SU-DHL-6 (cell line): ENCODE measurements at regions not wholly inside any gene's neighbourhood (a gene's known extent, or its start where the extent isn't known, plus 50 kb on each side); places are given as distances from the start of the nearest gene placed in this dataset.

Experiments used
- H2AFZ ChIP-seq: fragments of 200-600 bp; sonication (generic); 2 replicates; pipeline ENCODE4 v1.6.1; 2014; ENCODE audit warnings: low read depth, mild to moderate bottlenecking, moderate library complexity, mixed read lengths, antibody characterized with exemption, low read length; ENCODE audit not compliant: severe bottlenecking
- H3F3A ChIP-seq: fragments of 200-600 bp; shearing (Covaris generic); 2 replicates; pipeline ENCODE4 v1.6.0; 2016; ENCODE audit warnings: antibody characterized with exemption, mild to moderate bottlenecking; ENCODE audit not compliant: insufficient read depth
- H3K27ac ChIP-seq: fragments of 200-600 bp; sonication (generic); 2 replicates; pipeline ENCODE4 v1.5.1; 2016; ENCODE audit warnings: low read depth, mild to moderate bottlenecking, low read length, moderate library complexity, mixed read lengths
- H3K27me3 ChIP-seq: fragments of 200-600 bp; sonication (generic), shearing (Covaris generic); 2 replicates; pipeline ENCODE4 v1.6.0; 2014; ENCODE audit warnings: mild to moderate bottlenecking, low read length
- H3K36me3 ChIP-seq: fragments of 200-600 bp; sonication (generic); 2 replicates; pipeline ENCODE4 v1.6.1; 2014; ENCODE audit warnings: mild to moderate bottlenecking, low read length, mixed read lengths
- H3K4me2 ChIP-seq: fragments of 300-600, 200-600 bp; shearing (Covaris generic), sonication (generic); 2 replicates; pipeline ENCODE4 v1.6.0; 2014; ENCODE audit warnings: low read length, low read depth, mild to moderate bottlenecking; ENCODE audit not compliant: poor library complexity, severe bottlenecking
- H3K4me3 ChIP-seq: fragments of 200-600 bp; sonication (generic); 2 replicates; pipeline ENCODE4 v1.5.1; 2014; ENCODE audit warnings: antibody characterized with exemption, low read length, mild to moderate bottlenecking, mixed read lengths; ENCODE audit not compliant: insufficient read depth, poor library complexity, severe bottlenecking
- H3K79me2 ChIP-seq: fragments of 200-600 bp; sonication (generic); 2 replicates; pipeline ENCODE4 v1.6.1; 2014; ENCODE audit warnings: mild to moderate bottlenecking, low read length, moderate library complexity; ENCODE audit not compliant: insufficient read depth
- H3K9ac ChIP-seq: fragments of 200-600 bp; sonication (generic); 2 replicates; pipeline ENCODE4 v1.7.0; 2014; ENCODE audit warnings: mild to moderate bottlenecking, low read length
- H3K9me2 ChIP-seq: fragments of 200-600 bp; sonication (generic); replicated peaks from 2 replicates; pipeline ENCODE4 v1.6.1; 2014; ENCODE audit warnings: low read length; ENCODE audit not compliant: insufficient read depth
- H3K9me3 ChIP-seq: fragments of 200-600 bp; sonication (generic); 2 replicates; pipeline ENCODE4 v1.6.1; 2014; ENCODE audit warnings: low read length, mixed read lengths; ENCODE audit not compliant: insufficient read depth
- H4K20me1 ChIP-seq: fragments of 200-600 bp; sonication (generic); 2 replicates; pipeline ENCODE4 v1.6.1; 2014; ENCODE audit warnings: low read depth, mild to moderate bottlenecking, antibody characterized with exemption, low read length, moderate library complexity, mixed read lengths
- CTCF ChIP-seq: fragments of 200-600 bp; sonication (generic); IDR thresholded peaks from one replicate; pipeline ENCODE4 v1.5.1; 2017; ENCODE audit warnings: antibody characterized with exemption, mild to moderate bottlenecking, low read length, moderate library complexity; ENCODE audit not compliant: insufficient read depth, poor library complexity, severe bottlenecking
- EZH2phosphoT487 ChIP-seq: fragments of 200-600 bp; sonication (generic), shearing (Covaris generic); conservative IDR thresholded peaks from 2 replicates; pipeline ENCODE4 v1.6.1; 2018; ENCODE audit warnings: mild to moderate bottlenecking, antibody characterized with exemption, low read length, moderate library complexity, mixed read lengths

DNA sequence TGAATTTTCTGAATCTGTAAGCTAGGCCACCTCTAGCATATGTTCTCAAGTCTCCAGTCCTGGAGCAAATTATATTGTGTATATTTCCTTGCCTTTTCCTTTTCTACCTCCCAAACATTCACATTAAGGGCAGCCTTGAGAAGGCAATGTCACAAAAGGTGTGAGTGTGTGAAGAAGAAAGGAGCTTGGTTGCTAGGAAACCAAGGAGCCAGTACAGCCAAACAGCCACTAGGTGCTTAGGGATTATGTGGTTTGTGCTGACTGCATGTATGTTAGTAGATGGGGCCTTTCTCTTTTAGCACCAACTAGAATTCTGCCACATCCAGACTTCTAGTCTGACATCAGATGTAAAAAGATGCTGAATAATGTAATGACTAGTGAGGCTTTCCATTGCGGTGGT lies 118.8 kb upstream of the DAZL start:
- H3K36me3 ChIP-seq: no peaks in the 10 kb centered on the region
- TF ChIP-seq EZH2phosphoT487: no peak
- no peak for TF ChIP-seq CTCF
- no peak overlapping the region for H3K9ac ChIP-seq
- no peak overlapping the region for H3K4me3 ChIP-seq
- H3F3A ChIP-seq: no peaks in the 10 kb centered on the region
- no peaks in the 10 kb centered on the region for H3K27me3 ChIP-seq
- no peaks in the 10 kb centered on the region for H3K79me2 ChIP-seq
- no peak overlapping the region for H3K27ac ChIP-seq
- H2AFZ ChIP-seq: no peak overlapping the region
- H3K9me2 ChIP-seq: no peaks in the 10 kb centered on the region
- no peaks in the 10 kb centered on the region for H4K20me1 ChIP-seq
- no peaks in the 10 kb centered on the region for H3K9me3 ChIP-seq
- no peak overlapping the region for H3K4me2 ChIP-seq

DNA sequence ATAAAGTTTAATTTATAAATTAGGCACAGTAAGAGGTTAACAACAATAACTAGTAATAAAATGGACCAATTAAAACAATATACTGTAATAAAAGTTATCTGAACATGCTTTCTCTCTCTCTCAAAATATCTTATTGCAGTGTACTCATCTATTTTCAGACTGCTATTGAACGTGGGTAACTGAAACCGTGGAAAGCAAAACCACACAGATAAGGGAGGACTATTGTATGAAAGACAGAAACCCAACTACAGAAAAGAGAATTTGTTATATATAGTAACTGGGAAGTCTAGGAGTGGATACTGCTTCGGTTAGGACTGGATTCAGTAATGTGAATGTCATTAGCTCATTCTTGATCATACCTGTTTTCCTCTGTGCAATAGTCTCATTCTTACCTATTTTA lies 119.3 kb upstream of the DAZL start:
- Histone ChIP-seq H3K9me2 (no peaks in the 10 kb centered on the region), H4K20me1 (no peaks in the 10 kb centered on the region), H3K9me3 (no peaks in the 10 kb centered on the region), H2AFZ (no peak overlapping the region), H3K9ac (no peak overlapping the region), H3K4me3 (no peak overlapping the region), H3K27ac (no peak overlapping the region), H3K4me2 (no peak overlapping the region), H3F3A (no peaks in the 10 kb centered on the region), H3K36me3 (no peaks in the 10 kb centered on the region), H3K79me2 (no peaks in the 10 kb centered on the region), H3K27me3 (no peaks in the 10 kb centered on the region)
- no peak for TF ChIP-seq CTCF

GRCh38 chr3:16725972-16726371 lies 120.7 kb upstream of the DAZL start:
- Histone ChIP-seq H4K20me1 (no peaks in the 10 kb centered on the region), H3K4me2 (no peak overlapping the region), H3K9me3 (no peaks in the 10 kb centered on the region), H3K27ac (no peak overlapping the region), H3K27me3 (no peaks in the 10 kb centered on the region), H3K4me3 (no peak overlapping the region), H3K79me2 (no peaks in the 10 kb centered on the region), H3F3A (no peaks in the 10 kb centered on the region), H3K9ac (no peak overlapping the region), H3K9me2 (no peaks in the 10 kb centered on the region), H3K36me3 (no peaks in the 10 kb centered on the region), H2AFZ (no peak overlapping the region)
- no peak for TF ChIP-seq CTCF
